ENCODE measurements at regions not wholly inside any gene's neighbourhood (a gene's known extent, or its start where the extent isn't known, plus 50 kb on each side); places are given as distances from the start of the nearest gene placed in this dataset.
"Not testable (repeated sequence)": the region's sequence is repeated elsewhere in the genome, so short reads cannot be mapped to it uniquely, and the experiment has no call there.

- DNase-seq (ENCODE audit: low spot score): no peak
Observed at GRCh38 chr2:224174990-224175389, 135.9 kb upstream of the SERPINE2 start.

DNA sequence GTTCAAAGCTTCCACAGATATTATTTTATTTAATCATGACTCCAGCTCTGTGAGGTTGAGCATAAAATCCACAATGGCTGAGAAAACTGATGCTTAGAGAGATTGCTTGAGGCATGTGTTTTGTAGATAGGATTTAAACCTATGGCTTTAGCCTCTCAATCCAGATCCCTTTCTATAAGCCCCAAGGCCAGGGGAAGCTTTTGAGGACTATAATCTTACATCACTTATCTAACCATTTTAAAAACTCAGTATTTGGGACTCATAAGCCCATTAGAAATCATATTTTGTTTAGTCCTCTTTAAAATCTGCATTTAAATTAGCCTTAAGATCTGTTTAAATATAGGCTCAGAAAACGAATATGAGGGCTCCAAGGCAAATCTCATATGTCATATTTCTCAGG, 135.4 kb upstream of the SERPINE2 start:
- no peak for DNase-seq (ENCODE audit: low spot score)

DNA sequence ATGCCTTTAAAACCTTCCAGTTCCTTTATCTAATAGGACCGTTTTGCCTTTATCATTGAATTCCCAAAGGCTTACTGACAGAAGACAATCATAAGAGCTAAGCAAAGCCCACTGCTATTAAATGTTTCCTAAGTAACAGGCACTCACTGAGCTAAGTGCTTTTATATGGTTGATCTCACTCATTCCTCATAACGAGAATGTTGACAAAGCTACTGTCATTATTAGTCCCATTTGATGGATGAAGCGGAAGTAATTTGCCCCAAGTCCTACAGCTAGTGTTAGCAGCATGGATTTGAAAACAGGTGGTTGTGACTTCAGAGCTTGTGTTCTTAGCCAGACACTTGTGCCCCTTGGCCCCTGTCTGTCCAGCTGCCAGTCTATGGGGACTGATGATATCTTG, 134.8 kb upstream of the SERPINE2 start:
- no peak for DNase-seq (ENCODE audit: low spot score)

- DNase-seq (ENCODE audit: low spot score): no peak
Observed at GRCh38 chr2:224173210-224173609, 134.1 kb upstream of the SERPINE2 start.

- no peak for DNase-seq (ENCODE audit: low spot score)
Observed at GRCh38 chr2:224171226-224171625, 132.1 kb upstream of the SERPINE2 start.

DNA sequence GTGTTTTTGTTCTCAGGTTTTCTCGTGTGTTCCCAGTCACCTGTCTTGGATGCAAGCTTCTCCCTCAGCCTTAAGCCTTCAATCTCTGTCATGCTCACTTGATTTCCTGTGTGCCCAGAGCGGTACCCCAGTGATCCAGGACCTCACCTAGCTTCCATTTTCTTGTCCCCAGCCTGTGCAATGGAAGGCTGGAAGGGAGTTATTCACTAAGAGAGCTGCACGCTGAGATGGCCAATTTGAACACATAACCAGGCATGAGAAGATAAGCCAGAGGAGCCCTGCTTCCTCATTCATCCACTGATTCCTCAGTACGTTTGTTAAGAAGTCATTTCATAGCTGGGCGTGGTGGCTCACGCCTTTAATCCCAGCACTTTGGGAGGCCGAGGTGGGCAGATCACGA, 130.8 kb upstream of the SERPINE2 start:
- DNase-seq (ENCODE audit: low spot score): no peak

GRCh38 chr2:224167781-224168180, 128.7 kb upstream of the SERPINE2 start:
- not testable (repeated sequence) for DNase-seq (ENCODE audit: low spot score)

GRCh38 chr2:224166654-224167053, 127.6 kb upstream of the SERPINE2 start:
- DNase-seq (ENCODE audit: low spot score): no peak

GRCh38 chr2:224165901-224166319, 126.8 kb upstream of the SERPINE2 start:
- DNase-seq (ENCODE audit: low spot score): no peak

DNA sequence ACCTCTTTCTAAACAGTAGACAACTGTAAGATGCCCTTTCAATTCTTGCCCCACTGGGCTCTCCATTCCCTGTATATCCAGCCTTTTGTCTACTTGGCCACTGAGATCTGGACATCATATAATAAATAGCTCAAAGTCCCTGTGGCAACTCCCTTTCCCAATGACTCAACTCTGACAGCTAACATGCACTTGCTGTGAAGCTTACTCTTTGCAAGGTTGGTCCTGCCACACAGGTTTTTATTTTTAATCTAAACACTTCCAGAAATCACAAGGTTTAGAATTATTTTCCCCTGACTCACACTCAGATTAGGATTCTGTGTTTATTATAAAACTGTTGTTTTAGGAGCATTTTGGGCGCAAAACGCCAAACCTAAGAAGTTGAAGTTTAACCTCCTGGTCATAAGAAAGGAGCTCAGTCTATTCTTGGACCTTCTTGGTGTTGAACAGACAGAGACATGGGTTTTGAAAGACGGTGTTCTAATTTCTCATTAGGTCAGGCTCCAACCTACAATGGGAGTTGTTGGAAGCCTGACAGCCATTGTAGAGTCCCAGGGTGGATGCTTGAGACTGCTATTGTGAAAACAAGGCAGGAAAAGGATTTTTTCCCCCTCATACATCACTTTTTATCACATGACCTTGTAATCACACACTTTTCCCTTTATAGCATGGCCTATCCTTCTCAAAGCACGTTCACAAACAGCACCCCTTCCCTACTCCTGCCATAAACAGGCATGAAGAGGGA, 124.7 kb upstream of the SERPINE2 start:
- no peak for DNase-seq (ENCODE audit: low spot score)

DNA sequence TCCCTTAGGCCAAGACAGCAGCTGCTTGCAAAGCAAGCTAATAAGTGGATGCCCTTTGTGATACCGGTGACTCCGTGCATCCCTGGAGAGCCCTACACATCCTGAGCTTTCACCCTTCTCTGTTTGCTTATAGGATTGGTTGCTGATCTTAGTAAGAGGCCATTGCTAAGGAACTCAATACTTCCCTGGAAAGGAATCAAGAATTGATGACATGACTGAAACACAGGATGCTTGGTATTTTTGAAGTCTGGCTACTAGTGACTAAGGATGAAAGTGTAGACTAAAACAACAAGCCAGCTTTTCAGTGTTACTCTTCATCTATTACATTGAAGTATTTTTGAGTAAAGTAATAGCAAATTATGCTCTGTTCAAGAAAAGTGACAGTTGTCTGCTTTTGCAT, 123.0 kb upstream of the SERPINE2 start:
- no peak for DNase-seq (ENCODE audit: low spot score)

GRCh38 chr2:224161712-224162111, 122.6 kb upstream of the SERPINE2 start:
- DNase-seq (ENCODE audit: low spot score): no peak

- DNase-seq (ENCODE audit: low spot score): no peak
Observed at GRCh38 chr2:224160917-224161316, 121.8 kb upstream of the SERPINE2 start.

GRCh38 chr2:224159345-224159928, 120.4 kb upstream of the SERPINE2 start:
- no peak for DNase-seq (ENCODE audit: low spot score)

DNA sequence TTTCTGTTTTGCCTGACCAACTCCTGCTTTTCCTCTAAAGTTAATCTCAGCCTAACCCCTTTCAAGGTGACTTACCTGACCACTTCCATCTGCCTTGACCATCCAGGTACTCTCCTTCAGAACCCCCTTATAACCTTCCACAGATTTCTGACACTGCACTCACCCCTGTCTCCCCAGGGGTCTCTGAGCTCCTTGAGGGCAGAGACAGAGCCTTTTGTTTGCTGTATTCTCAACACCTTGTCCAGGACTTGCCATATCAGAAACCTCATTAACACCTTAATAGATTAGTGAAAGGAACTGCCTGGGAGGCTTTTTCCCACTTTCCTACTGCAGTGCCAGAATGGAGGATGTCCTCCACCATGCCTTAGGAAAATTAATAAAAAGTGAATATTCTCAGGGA, 119.7 kb upstream of the SERPINE2 start:
- DNase-seq (ENCODE audit: low spot score): no peak

GRCh38 chr2:224158061-224158460, 119.0 kb upstream of the SERPINE2 start:
- DNase-seq (ENCODE audit: low spot score): no peak

- DNase-seq (ENCODE audit: low spot score): no peak
Observed at GRCh38 chr2:224157655-224158054, 118.6 kb upstream of the SERPINE2 start.

- DNase-seq (ENCODE audit: low spot score): no peak
Observed at GRCh38 chr2:224156436-224156835, 117.3 kb upstream of the SERPINE2 start.

- DNase-seq (ENCODE audit: low spot score): no peak
Observed at GRCh38 chr2:224155896-224156295, 116.8 kb upstream of the SERPINE2 start.

DNA sequence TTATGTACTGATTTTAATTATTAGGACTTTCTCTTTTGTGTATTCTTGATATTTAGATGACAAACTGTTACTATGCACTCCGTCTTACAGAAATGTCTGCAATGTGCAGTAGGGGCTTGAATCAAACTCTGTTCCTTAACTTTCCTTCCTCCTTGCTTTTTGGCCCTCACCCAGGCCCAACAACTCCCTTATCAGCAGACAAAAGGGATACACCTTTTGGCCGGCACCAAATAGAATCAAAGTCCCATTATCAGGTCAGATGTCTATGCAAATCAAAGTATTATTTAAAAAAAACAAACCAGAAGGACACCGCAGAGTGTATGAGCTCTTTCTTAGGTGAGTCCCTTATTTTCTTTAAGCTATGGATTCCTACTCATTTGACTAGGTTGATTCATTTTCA, 116.3 kb upstream of the SERPINE2 start:
- no peak for DNase-seq (ENCODE audit: low spot score)

DNA sequence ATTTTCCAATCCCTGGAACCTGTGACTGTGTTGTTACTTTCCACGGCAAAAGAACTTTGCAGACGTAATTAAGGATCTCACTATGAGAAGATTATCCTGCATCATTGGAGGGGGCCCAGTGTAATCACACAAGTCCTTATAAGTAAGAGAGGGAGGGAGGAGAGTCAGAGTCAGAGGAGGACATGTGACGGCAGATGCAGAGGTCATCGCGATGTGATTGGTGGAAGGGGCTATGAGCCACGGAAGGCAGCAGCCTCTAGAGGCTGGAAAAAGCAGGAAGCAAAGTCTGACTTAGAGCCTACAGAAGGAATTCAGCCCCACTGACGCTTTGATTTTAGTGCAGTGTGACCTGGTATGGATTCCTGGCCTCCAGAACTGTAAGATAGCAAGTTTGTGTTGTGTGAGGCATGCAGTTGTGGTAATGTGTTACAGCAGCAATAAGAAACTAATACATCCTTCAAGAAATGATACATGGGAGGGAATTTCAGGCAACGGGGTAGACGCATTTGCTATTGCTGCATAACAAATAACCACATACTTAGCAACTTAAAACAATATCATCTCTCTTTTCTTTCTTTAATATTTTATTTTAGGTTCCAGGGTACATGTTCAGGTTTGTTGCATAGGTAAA, 112.7 kb upstream of the SERPINE2 start:
- no peak for DNase-seq (ENCODE audit: low spot score)

GRCh38 chr2:224151161-224151560, 112.1 kb upstream of the SERPINE2 start:
- DNase-seq (ENCODE audit: low spot score): no peak

DNA sequence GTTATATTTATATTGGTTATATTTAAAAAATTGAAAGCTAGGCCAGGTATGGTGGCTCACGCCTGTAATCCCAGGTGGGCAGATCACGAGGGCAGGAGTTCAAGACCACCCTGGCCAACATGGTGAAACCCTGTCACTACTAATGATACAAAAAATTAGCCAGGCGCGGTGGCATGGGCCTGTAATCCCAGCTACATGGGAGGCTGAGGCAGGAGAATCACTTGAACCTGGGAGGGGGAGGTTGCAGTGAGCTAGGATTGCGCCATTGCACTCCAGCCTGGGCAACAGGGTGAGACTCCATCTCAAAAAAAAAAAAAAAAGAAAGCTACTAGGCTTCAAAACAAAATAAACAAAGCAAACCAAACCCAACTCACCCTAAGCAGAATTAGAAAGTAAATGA, 109.0 kb upstream of the SERPINE2 start:
- not testable (repeated sequence) for DNase-seq (ENCODE audit: low spot score)
